HAP-1 (cell line): ENCODE measurements at regions not wholly inside any gene's neighbourhood (a gene's known extent, or its start where the extent isn't known, plus 50 kb on each side); places are given as distances from the start of the nearest gene placed in this dataset.

Experiments used
- DNase-seq, 2 experiments: peaks; one replicate each; pipeline ENCODE4 v3.0.0-alpha.2; 2016 to 2020; ENCODE audit warnings: low spot score in 2 of 2
- H3K27me3 ChIP-seq: fragments of 250-450 bp; sonication (Bioruptor Pico); 2 replicates; pipeline ENCODE4 v1.5.1; 2020; ENCODE audit warnings: low read depth, mild to moderate bottlenecking, moderate library complexity
- H3K36me3 ChIP-seq: fragments of 250-450 bp; sonication (Bioruptor Pico); replicated peaks from 2 replicates; pipeline ENCODE4 v1.5.1; 2020; ENCODE audit warnings: mild to moderate bottlenecking
- H3K4me1 ChIP-seq: fragments of 250-450 bp; sonication (Bioruptor Pico); 2 replicates; pipeline ENCODE4 v1.5.1; 2020; ENCODE audit warnings: mild to moderate bottlenecking
- H3K4me3 ChIP-seq: fragments of 250-450 bp; sonication (Bioruptor Pico); 2 replicates; pipeline ENCODE4 v1.5.1; 2020; ENCODE audit warnings: mild to moderate bottlenecking, moderate library complexity
- H3K9me3 ChIP-seq: fragments of 250-450 bp; sonication (Bioruptor Pico); 2 replicates; pipeline ENCODE4 v1.5.1; 2020; ENCODE audit warnings: mild to moderate bottlenecking, moderate library complexity
- in situ Hi-C: fragments of 300-500 bp; cut with MboI; formaldehyde crosslinking; loops from 3 replicates; pipeline ENCODE4 v1.14.3; 2020; ENCODE audit warnings: low sequenced_read_pairs, inconsistent platforms, mixed read lengths

DNA sequence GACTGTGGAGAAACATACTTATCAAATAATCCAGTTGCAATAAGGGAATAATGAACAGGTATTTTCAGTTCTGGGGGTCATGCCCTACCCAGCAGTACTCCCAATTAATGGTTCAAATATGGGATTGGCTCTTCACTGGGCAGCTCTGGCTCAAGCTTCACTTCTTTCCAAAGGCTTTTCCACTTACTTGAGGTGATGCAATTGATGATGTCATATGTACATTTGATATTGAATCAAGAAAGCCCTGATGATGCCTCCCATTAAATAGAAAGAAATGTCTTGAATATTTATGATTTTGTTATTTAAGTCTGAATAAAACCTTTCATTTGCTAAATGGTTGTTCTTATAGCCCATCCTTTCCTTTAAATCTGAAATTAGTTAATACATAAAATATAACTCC lies 789.9 kb downstream of the USP25 start:
- Histone ChIP-seq H3K36me3 (no peaks in the 10 kb centered on the region), H3K9me3 (no peaks in the 10 kb centered on the region), H3K4me1 (peaks cover 2% of the 10 kb centered on the region; the same call in 1 of the 2 replicates), H3K27me3 (no peaks in the 10 kb centered on the region), H3K4me3 (no peak overlapping the region)
- in situ Hi-C loops: no loop called here
- DNase-seq: no peak

GRCh38 chr21:16522548-16522947 lies 792.8 kb downstream of the USP25 start:
- no peak for DNase-seq
- H3K4me3 ChIP-seq: no peak overlapping the region
- peaks cover 2% of the 10 kb centered on the region; the same call in 1 of the 2 replicates for H3K4me1 ChIP-seq
- H3K9me3 ChIP-seq: no peaks in the 10 kb centered on the region
- in situ Hi-C loops: no loop called here
- H3K36me3 ChIP-seq: no peaks in the 10 kb centered on the region
- H3K27me3 ChIP-seq: no peaks in the 10 kb centered on the region

- H3K36me3 ChIP-seq: no peaks in the 10 kb centered on the region
- in situ Hi-C loops: no loop called here
Measured at GRCh38 chr21:16530656-16531055, 800.9 kb downstream of the USP25 start.

GRCh38 chr21:16532840-16533239 lies 803.1 kb downstream of the USP25 start:
- DNase-seq: no peak
- in situ Hi-C loops: no loop called here
- no peaks in the 10 kb centered on the region for H3K9me3 ChIP-seq
- peaks cover 30% of the 10 kb centered on the region for H3K4me1 ChIP-seq
- H3K36me3 ChIP-seq: no peaks in the 10 kb centered on the region
- H3K27me3 ChIP-seq: no peaks in the 10 kb centered on the region
- H3K4me3 ChIP-seq: no peak overlapping the region

More at GRCh38 chr21:16530656-16531055, 800.9 kb downstream of the USP25 start:
- Histone ChIP-seq H3K9me3 (no peaks in the 10 kb centered on the region), H3K4me3 (no peak overlapping the region), H3K27me3 (no peaks in the 10 kb centered on the region), H3K4me1 (peaks cover 19% of the 10 kb centered on the region)
- DNase-seq: no peak

GRCh38 chr21:16533692-16534407 lies 804.1 kb downstream of the USP25 start:
- Histone ChIP-seq H3K4me3 (no peak overlapping the region), H3K4me1 (peaks cover 30% of the 10 kb centered on the region), H3K36me3 (no peaks in the 10 kb centered on the region), H3K9me3 (no peaks in the 10 kb centered on the region), H3K27me3 (no peaks in the 10 kb centered on the region)
- DNase-seq: no peak
- in situ Hi-C loops: no loop called here

DNA sequence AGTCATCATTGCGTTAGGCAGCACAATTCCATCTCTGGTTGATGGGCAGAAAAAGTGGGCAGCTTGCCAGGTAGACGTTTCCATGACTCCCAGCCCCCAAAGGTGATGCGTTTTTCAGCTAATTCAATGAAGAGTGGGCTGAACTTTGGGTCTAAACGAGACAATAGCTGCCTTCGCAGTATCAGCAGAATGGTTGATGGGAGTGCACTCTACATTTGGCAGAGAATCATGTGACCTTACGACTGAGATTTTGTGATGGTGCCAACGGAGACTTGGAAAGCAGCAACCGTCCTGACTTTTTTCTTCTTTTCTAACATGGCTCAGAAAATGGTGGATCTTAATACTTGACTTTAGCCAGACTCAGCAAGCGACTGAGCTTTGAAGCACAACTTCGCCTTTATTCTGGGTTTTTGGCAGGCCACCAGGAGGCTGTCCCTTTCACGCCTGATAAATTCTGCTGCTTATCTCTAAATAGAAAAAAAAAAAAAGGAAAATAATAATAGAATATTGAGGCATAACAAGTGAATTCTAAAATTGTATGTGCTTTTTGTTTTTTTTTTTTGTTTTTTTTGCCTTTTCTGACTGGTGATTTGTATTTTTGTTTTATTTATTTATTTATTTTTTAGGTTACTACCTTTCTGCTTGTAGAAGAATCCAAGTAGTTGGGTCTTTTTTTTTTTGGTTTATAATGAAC lies 804.8 kb downstream of the USP25 start:
- Histone ChIP-seq H3K4me3 (no peak overlapping the region; the same call in 1 of the 2 replicates), H3K27me3 (no peaks in the 10 kb centered on the region), H3K36me3 (no peaks in the 10 kb centered on the region), H3K9me3 (no peaks in the 10 kb centered on the region), H3K4me1 (peaks cover 30% of the 10 kb centered on the region)
- DNase-seq: peak; percentile 40 to 77
- in situ Hi-C loops: no loop called here

DNA sequence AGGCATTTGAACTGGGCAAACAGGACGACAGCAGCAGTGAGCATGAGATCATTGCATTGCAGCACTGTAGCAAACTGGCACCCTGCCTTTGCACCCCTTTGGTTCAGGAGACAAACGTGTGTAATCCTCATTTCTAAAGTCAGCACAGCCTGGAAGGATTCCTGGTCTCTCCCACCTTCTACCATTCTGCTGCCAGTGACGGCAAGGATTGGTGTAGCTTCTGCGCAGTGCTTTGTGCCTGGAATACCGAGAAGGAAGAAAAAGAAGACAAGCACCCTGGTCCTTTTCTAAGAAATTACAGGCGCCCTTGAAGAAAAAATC lies 805.3 kb downstream of the USP25 start:
- Histone ChIP-seq H3K9me3 (no peaks in the 10 kb centered on the region), H3K4me1 (peaks cover 30% of the 10 kb centered on the region), H3K4me3 (no peak overlapping the region), H3K36me3 (no peaks in the 10 kb centered on the region), H3K27me3 (no peaks in the 10 kb centered on the region)
- peak in 1 of 2 experiments; percentile 35 for DNase-seq
- in situ Hi-C loops: no loop called here

DNA sequence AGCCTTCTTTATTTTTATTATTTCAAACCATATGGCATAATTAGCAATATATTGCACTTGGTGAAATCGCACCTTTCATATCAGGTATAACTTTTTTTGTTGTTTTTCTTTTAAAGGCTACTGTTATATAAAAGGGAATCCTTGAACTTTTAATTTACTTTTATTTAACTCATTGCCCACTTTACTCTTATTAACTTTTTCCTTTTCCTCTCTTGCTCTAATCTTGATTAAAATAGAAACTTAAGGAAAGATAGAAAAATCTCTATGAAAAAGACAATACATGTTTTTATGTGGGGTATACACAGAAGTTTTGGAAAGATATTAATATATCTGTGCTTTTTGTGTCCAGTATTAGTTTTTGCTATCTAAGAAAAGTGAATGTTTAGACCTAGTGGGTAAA lies 805.8 kb downstream of the USP25 start:
- Histone ChIP-seq H3K4me1 (peaks cover 30% of the 10 kb centered on the region), H3K27me3 (no peaks in the 10 kb centered on the region), H3K36me3 (no peaks in the 10 kb centered on the region), H3K9me3 (no peaks in the 10 kb centered on the region), H3K4me3 (no peak overlapping the region)
- in situ Hi-C loops: no loop called here
- DNase-seq: no peak

DNA sequence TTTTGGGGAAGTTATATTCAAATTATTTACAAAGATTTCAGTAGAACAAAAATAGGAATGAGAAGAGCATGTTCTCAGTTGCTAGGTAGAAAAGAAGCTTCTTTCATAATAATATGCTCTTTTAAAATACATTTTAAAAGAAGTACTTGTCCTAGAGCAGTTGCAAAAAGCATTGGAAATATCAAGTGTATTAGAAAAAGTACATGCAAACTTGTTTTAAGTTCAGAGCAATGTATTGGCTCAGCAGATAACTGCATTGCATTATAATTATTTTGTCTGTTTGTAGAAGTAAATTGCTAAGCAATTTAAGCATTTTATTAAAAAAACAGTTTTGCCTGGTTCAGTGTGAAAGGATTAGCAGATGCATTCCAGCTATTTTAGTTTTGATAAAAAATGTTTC lies 806.4 kb downstream of the USP25 start:
- DNase-seq: no peak
- H3K4me1 ChIP-seq: peaks cover 31% of the 10 kb centered on the region
- no peaks in the 10 kb centered on the region for H3K27me3 ChIP-seq
- H3K36me3 ChIP-seq: no peaks in the 10 kb centered on the region
- in situ Hi-C loops: no loop called here
- no peaks in the 10 kb centered on the region for H3K9me3 ChIP-seq
- no peak overlapping the region for H3K4me3 ChIP-seq

DNA sequence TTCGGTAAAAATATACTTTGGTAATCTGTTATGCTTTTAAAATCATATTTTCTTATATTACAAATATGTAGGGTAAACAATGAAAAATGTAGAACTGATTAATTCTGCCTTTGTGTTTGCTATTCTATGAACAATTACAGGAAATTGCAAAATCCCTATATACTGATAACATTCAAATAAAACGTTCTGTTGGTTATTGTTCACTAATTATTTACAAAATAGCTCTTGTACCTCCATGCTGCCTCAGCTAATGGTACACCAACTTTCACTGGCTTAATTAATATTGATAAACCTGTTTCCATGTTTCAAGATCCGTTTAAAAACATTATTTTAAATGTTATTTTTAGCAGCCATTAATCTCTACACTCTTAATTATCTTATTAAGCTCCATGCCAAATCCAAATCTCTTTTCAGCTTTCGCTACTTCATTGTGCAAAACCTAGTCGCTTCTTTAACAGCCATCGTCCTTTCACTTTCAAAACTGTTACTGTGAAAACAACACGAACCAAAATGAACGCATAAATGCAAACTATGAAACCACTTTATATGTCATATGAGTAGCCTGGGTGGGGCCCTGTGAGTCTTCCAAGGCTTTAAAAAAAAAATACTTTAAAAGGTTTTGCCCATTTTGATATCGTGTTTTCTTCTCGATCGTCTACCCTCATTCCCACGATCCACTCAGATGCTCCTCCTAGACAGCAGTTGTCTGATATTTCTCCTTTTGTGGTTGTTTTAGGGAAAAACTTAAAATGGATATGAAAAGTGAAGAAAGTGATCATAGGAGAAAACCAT lies 807.1 kb downstream of the USP25 start:
- Histone ChIP-seq H3K9me3 (no peaks in the 10 kb centered on the region), H3K27me3 (no peaks in the 10 kb centered on the region), H3K36me3 (no peaks in the 10 kb centered on the region), H3K4me1 (peaks cover 32% of the 10 kb centered on the region), H3K4me3 (peak overlapping the region; percentile 34)
- DNase-seq: no peak
- in situ Hi-C loops: no loop called here

- in situ Hi-C loops: no loop called here
- H3K36me3 ChIP-seq: no peaks in the 10 kb centered on the region
- H3K4me3 ChIP-seq: peak overlapping the region; percentile 34
- no peaks in the 10 kb centered on the region for H3K27me3 ChIP-seq
- H3K4me1 ChIP-seq: peaks cover 32% of the 10 kb centered on the region
- no peak for DNase-seq
- H3K9me3 ChIP-seq: no peaks in the 10 kb centered on the region
Measured at GRCh38 chr21:16537501-16537900, 807.7 kb downstream of the USP25 start.

DNA sequence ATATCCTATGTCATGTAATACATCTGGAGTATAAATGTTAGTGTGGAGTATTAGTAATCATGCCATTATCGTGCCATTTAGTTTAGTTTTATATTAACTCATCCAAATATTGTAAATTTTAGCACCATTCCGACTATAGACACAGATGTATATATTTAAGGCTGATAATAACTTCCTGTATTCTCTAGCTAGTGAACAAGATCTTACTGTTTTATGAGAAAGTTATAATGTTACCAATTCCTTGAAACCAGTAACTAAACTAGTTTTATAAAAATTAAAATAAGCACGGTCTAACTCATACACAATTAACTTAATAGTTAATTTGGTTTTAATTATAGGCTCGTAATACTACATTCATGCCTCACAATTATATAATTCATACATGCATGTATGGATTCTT lies 808.6 kb downstream of the USP25 start:
- H3K4me1 ChIP-seq: peaks cover 28% of the 10 kb centered on the region
- in situ Hi-C loops: no loop called here

DNA sequence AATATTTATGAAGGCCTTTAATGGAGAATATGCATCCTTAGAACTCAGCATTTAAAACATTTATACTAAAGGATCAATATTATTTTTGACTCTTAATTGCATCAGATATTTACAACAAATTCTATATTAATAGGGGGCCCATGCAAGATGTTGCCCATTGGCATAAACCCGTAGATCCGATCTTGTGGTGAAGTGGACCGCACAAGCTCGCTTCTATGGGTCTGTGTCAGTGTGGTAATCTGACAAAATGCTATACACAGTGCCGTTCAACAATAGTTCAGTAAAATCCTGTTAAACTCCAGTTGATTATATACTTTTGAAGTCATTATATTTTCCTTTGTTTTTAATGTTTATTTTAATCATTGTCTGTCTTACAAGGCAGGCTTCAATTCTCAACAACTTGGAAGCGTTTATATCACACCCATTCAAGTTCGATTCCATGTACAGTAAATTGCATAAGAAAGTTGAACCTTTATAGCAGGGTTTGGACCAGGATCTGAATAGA lies 809.2 kb downstream of the USP25 start:
- H3K27me3 ChIP-seq: no peaks in the 10 kb centered on the region
- no peaks in the 10 kb centered on the region for H3K9me3 ChIP-seq
- H3K36me3 ChIP-seq: no peaks in the 10 kb centered on the region
- peaks cover 22% of the 10 kb centered on the region for H3K4me1 ChIP-seq
- no peak overlapping the region for H3K4me3 ChIP-seq
- in situ Hi-C loops: no loop called here
- no peak for DNase-seq

More for the DNA sequence above, 808.6 kb downstream of the USP25 start:
- H3K36me3 ChIP-seq: no peaks in the 10 kb centered on the region
- no peak for DNase-seq
- H3K9me3 ChIP-seq: no peaks in the 10 kb centered on the region
- H3K27me3 ChIP-seq: no peaks in the 10 kb centered on the region
- H3K4me3 ChIP-seq: no peak overlapping the region
